GM21529 (cell line): ENCODE measurements at regions not wholly inside any gene's neighbourhood (a gene's known extent, or its start where the extent isn't known, plus 50 kb on each side); places are given as distances from the start of the nearest gene placed in this dataset.

Experiments used
- ATAC-seq: cut with Tn5 transposase; IDR thresholded peaks from one replicate; pipeline ENCODE4 v1.9.1; 2021; ENCODE audit not compliant: unreplicated experiment

GRCh38 chr1:25026730-25027450 is 96.8 kb upstream of the RUNX3 start:
- no peak for ATAC-seq

GRCh38 chr1:25026304-25026703 is 96.2 kb upstream of the RUNX3 start:
- no peak for ATAC-seq

DNA sequence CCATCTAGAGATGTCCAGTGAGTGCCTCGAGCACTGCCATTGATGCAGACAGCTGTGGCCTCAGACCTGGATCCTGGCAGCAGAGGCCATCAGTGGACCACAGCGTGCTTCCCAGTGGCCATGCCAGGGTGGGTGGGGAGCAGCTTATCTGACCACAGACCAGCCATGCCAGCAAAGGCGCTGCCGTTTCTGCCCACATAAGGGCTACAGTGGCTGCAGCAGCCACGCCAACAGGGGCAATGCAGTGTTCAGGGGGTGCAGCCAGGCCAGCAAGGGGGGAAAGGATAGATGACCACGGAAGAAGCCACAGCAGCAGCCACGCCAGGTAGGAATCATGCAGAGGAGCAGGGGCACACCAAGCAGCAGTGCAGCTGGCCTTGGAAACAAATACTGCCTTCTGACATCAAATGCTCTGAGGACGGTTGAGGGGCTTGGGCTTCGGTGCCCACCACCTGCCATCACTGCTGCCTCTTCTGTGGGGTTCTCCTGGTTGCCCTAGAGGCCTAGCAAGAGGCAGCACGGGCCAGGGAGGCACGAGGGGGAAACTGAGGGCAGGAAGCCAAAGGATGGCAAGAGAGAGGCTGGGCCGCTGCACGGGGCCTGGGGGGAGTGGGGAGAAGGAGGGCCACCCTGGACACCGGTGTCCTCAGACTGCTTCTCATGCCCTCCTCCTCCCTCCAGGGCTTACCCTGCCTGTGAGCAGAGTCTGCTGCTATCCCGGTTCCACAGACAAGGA is 94.7 kb upstream of the RUNX3 start:
- no peak for ATAC-seq

GRCh38 chr1:25023826-25024225 is 93.8 kb upstream of the RUNX3 start:
- ATAC-seq: no peak

DNA sequence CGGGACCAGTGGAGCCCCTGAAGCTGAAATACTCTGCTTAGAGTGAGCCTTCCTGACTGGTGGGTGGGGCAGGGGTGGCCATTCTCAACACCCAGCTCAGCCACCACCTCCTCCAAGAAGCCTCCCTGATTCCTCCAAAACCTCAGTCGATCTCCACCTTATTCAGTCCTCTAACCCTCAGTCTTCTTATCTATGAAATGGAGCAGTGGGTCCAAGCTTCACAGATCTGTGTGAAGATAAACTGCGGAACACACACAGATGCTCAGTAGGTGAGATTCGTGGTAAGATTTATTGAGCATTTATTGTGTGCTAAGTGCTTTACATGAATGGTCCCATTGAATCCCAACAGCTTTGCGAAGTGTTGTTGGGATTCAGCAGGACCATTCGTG is 93.1 kb upstream of the RUNX3 start:
- ATAC-seq: no peak

DNA sequence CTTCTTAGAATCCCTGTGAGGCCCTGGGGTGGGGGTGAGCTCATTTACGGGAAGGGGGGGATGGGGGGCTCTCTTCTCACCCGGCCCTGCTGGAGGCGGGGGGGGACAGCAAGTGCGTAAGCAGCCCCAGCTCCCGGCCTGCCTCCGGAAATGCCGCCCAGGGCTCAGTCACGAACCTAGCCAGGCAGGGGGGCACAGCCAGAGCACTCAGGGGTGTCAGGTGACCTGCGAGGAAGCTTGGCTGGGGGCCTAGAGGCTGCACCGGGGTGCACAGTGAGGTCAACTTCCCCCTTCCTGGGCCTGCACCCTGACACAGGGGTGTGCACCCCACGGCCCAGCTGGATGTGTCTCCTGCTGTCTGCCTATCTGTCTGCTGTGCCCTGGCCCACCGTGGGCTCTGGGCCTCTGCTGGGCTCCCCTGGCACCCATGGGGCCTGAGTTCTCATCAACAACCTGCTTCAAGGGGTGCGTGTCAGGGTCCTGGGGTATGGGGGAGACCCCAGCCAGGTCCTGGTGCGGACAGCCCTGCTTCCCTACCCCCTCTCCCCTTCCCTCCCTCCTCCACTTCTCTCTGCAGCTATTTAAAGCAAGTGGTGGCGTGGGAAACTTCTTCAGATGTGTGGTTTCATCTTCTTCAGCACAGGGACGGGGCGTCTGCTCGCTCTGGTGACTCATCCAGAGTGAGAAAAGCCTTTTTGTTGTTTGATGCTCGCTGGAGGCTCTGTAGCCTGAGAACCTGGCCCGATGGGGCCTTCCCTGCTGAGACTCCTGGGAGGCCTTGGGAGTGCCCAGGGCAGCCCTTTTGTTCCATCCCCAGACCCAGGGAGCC is 92.5 kb upstream of the RUNX3 start:
- ATAC-seq: peak; percentile 70

- no peak for ATAC-seq
Measured at GRCh38 chr1:25021591-25022215, 91.6 kb upstream of the RUNX3 start.

DNA sequence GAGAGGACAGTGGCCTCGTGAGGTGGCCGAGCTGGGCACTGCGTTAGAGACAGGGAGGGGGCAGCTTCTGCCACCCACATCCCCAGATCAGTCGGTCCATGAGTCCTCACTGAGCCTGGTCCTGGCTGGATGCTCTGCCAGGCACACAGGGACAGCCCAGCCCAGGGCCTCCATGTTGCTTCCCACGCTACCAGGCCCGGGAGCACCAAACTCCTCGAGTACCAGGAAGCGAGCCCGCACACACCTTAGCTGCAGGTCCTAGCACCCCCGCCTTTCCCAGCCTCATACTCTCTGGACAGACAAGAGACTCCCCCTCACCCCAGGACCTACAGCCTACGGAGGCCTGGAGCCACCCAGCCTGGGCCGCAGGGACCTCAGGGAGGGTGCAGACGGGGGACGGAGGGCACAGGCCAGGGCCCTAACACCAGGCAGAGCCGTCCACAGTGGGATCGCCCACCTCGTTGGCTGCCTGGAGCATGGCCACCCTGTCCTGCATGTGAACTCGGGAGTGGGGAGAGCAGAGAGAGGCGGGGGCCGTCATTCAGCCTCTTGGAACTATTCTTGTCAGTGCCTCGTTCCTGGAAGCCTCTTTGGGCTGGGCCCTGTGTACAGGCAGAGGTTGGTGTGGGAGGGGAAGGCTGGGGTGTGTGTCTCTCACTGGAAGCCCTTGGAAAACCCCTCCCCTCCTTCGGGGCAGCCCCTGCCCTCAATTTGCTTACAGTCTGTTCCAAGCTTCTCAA is 90.9 kb upstream of the RUNX3 start:
- no peak for ATAC-seq

GRCh38 chr1:25020173-25020845 is 90.2 kb upstream of the RUNX3 start:
- ATAC-seq: no peak

DNA sequence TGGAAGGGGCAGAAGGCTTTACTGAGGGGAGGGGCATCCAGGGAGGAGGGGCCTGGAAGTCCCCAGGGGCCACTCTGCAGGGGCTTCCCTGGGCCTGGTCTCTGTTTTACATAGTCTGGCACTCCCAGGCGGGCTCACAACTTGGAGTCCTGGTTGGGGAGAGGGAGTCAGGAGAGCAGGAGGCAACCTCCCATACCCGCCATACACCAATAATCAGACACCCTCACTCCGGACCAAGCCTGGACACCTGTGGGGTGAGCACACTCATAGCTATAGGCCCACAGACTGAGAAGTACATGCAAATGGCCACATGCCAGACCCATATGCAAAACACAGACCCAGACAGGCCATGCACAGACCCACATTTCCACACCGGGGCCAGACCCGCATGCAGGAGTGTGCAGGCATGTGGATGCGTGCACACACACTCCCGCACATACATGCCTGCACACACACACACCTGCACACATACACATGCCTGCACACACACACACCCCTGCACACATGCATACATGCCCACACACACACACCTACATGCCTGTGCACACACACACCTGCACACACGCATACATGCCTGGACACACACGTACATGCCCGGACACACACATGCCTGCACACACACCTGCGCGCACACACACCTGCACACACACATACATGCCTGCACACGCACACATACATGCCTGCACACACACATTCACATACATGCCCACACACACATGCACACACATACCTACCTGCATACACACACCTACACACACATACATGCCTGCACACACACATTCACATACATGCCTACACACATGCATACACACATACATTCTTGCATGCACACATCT is 89.5 kb upstream of the RUNX3 start:
- peak; percentile 47 for ATAC-seq

- no peak for ATAC-seq
Measured at GRCh38 chr1:25018943-25019336, 88.9 kb upstream of the RUNX3 start.

GRCh38 chr1:25018110-25018735 is 88.1 kb upstream of the RUNX3 start:
- no peak for ATAC-seq

GRCh38 chr1:25017436-25018109 is 87.5 kb upstream of the RUNX3 start:
- ATAC-seq: no peak

GRCh38 chr1:25012966-25013962 is 83.2 kb upstream of the RUNX3 start:
- ATAC-seq: no peak

- no peak for ATAC-seq
Measured at GRCh38 chr1:25011943-25012638, 82.0 kb upstream of the RUNX3 start.

- no peak for ATAC-seq
Measured at GRCh38 chr1:25011275-25011674, 81.2 kb upstream of the RUNX3 start.
